Endothelial cell of umbilical vein (primary cell): ENCODE measurements at regions not wholly inside any gene's neighbourhood (a gene's known extent, or its start where the extent isn't known, plus 50 kb on each side); places are given as distances from the start of the nearest gene placed in this dataset.

ENCODE experiments used
- BruUV-seq: library from RNA; stranded (reverse); fragments of 400-500 nt; replicated peaks from 2 replicates; lab custom pipeline; 2021; lab: Mats Ljungman, UMichigan
- CTCF ChIA-PET: fragments of 300-600, 350-600 bp; sonication (Branson Sonifier 250); formaldehyde crosslinking; loops from one replicate; lab custom pipeline; 2021; ENCODE audit warnings: antibody characterized with exemption, inconsistent platforms; lab: Charles Lee
- POLR2A ChIA-PET: fragments of 300-600, 350-600 bp; sonication (Branson Sonifier 250); formaldehyde crosslinking; loops from one replicate; lab custom pipeline; 2021; ENCODE audit warnings: antibody characterized with exemption, inconsistent platforms; lab: Charles Lee
- DNase-seq: peaks from one replicate; pipeline ENCODE4 v3.0.0-alpha.2; 2011; ENCODE audit warnings: low read depth, low spot score
- FAIRE-seq: peaks from 2 replicates; lab custom pipeline; 2011; peaks lifted over from hg19 to GRCh38; lab: Jason Lieb, UNC
- H2AFZ ChIP-seq: 2 replicates; pipeline ENCODE4 v1.6.0; 2012; ENCODE audit warnings: low read depth, low read length, control low read depth, inconsistent platforms
- H3K27ac ChIP-seq: 2 replicates; pipeline ENCODE4 v1.5.1; 2011; ENCODE audit warnings: low read depth, mild to moderate bottlenecking, control low read depth, low read length, moderate library complexity; ENCODE audit not compliant: insufficient read depth
- H3K27me3 ChIP-seq, 2 experiments: 2 replicates each; pipeline versions ENCODE4 v1.6.0 to v1.6.1; 2011; ENCODE audit warnings: low read length in 2 of 2, mixed read lengths in 1 of 2; ENCODE audit not compliant: control insufficient read depth in 2 of 2, insufficient read depth in 2 of 2
- H3K36me3 ChIP-seq, 2 experiments: 2 replicates in 1 of 2; 3 replicates in 1 of 2; pipeline ENCODE4 v1.5.1; 2011; ENCODE audit warnings: low read length in 2 of 2, mild to moderate bottlenecking in 1 of 2, moderate library complexity in 1 of 2; ENCODE audit not compliant: control insufficient read depth in 2 of 2, insufficient read depth in 2 of 2; ENCODE audit errors: extremely low read depth in 1 of 2
- H3K4me1 ChIP-seq: 3 replicates; pipeline ENCODE4 v1.5.1; 2011; ENCODE audit warnings: mild to moderate bottlenecking, low read length; ENCODE audit not compliant: control insufficient read depth, insufficient read depth; ENCODE audit errors: extremely low read depth
- H3K4me2 ChIP-seq: 2 replicates; pipeline ENCODE4 v1.6.1; 2011; ENCODE audit warnings: low read length, control low read depth, mixed read lengths; ENCODE audit not compliant: insufficient read depth
- H3K4me3 ChIP-seq, 3 experiments: fragments of 200-600 bp in 1 of 3; sonication (generic), shearing (Covaris generic) in 1 of 3; replicated peaks in 1 of 3; 2 replicates each; pipeline ENCODE4 v1.5.1; 2011 to 2016; ENCODE audit warnings: control low read depth in 3 of 3, low read length in 3 of 3, mild to moderate bottlenecking in 2 of 3, inconsistent platforms in 1 of 3, low read depth in 1 of 3, moderate library complexity in 1 of 3; ENCODE audit not compliant: insufficient read depth in 1 of 3
- H3K79me2 ChIP-seq: 2 replicates; pipeline ENCODE4 v1.6.0; 2012; ENCODE audit warnings: low read length, inconsistent platforms; ENCODE audit not compliant: control insufficient read depth, insufficient read depth
- H3K9ac ChIP-seq: replicated peaks from 2 replicates; pipeline ENCODE3; 2011; ENCODE audit warnings: low read length, control low read depth; ENCODE audit not compliant: insufficient read depth; ENCODE audit errors: extremely low read depth
- H3K9me1 ChIP-seq: replicated peaks from 3 replicates; pipeline ENCODE4 v1.6.0; 2011; ENCODE audit warnings: mild to moderate bottlenecking, low read length; ENCODE audit not compliant: control insufficient read depth, insufficient read depth; ENCODE audit errors: extremely low read depth
- H3K9me3 ChIP-seq: replicated peaks from 2 replicates; pipeline ENCODE4 v1.5.1; 2012; ENCODE audit warnings: low read length, inconsistent platforms; ENCODE audit not compliant: control insufficient read depth, insufficient read depth
- H4K20me1 ChIP-seq: replicated peaks from 2 replicates; pipeline ENCODE3; 2011; ENCODE audit warnings: mild to moderate bottlenecking, low read length; ENCODE audit not compliant: control insufficient read depth, insufficient read depth; ENCODE audit errors: extremely low read depth
- CTCF ChIP-seq, 2 donors: IDR thresholded peaks; 1 replicate in 1 of 2; 2 replicates in 1 of 2; pipeline ENCODE4 v1.5.1; 2011; ENCODE audit warnings: low read length in 2 of 2, mild to moderate bottlenecking in 2 of 2, moderate library complexity in 2 of 2, control low read depth in 1 of 2, inconsistent platforms in 1 of 2, low read depth in 1 of 2; ENCODE audit not compliant: insufficient read depth in 1 of 2; ENCODE audit errors: extremely low read depth in 1 of 2
- EZH2 ChIP-seq: IDR thresholded peaks from 2 replicates; pipeline ENCODE4 v1.6.1; 2012; ENCODE audit warnings: borderline replicate concordance, low read depth, mild to moderate bottlenecking, moderate library complexity, low read length, inconsistent platforms; ENCODE audit not compliant: severe bottlenecking
- FOS ChIP-seq: IDR thresholded peaks from 2 replicates; pipeline ENCODE4 v1.6.1; 2011; ENCODE audit warnings: mild to moderate bottlenecking, low read length, moderate library complexity, borderline replicate concordance; ENCODE audit not compliant: insufficient read depth
- GATA2 ChIP-seq: IDR thresholded peaks from 2 replicates; pipeline ENCODE4 v1.7.0; 2011; ENCODE audit warnings: low read depth, mild to moderate bottlenecking, moderate library complexity, mixed read lengths, low read length; ENCODE audit not compliant: insufficient read length, insufficient read depth
- JUN ChIP-seq: IDR thresholded peaks from 2 replicates; pipeline ENCODE4 v1.6.1; 2011; ENCODE audit warnings: borderline replicate concordance, low read depth; ENCODE audit not compliant: insufficient read length, insufficient read depth
- MAX ChIP-seq: IDR thresholded peaks from 2 replicates; pipeline ENCODE4 v1.6.1; 2011; ENCODE audit not compliant: insufficient read depth, insufficient read length
- MYC ChIP-seq: IDR thresholded peaks from one replicate; pipeline ENCODE4 v1.6.1; 2011; ENCODE audit warnings: mild to moderate bottlenecking, low read depth, low read length
- POLR2A ChIP-seq: IDR thresholded peaks from 2 replicates; pipeline ENCODE4 v1.6.1; 2012; ENCODE audit warnings: low read depth, mild to moderate bottlenecking, control low read depth, low read length
- POLR2AphosphoS5 ChIP-seq: IDR thresholded peaks from 2 replicates; pipeline ENCODE4 v1.6.1; 2012; ENCODE audit warnings: low read depth, mild to moderate bottlenecking, control low read depth, low read length, moderate library complexity; ENCODE audit not compliant: insufficient read depth
- dilution Hi-C: fragments of 300-500 bp; cut with MboI; formaldehyde crosslinking; loops from one replicate; pipeline ENCODE4 v1.15.0; 2019; ENCODE audit warnings: low sequenced_read_pairs; ENCODE audit not compliant: extremely low pct_ligation_motif_present
- intact Hi-C: fragments of 100-400 bp; cut with micrococcal nuclease; formaldehyde crosslinking; loops from one replicate; pipeline ENCODE4 v1.10.0; 2022

GRCh38 chr20:19074356-19074755, 138.1 kb upstream of the SLC24A3 start:
- no peaks in the 10 kb centered on the region for H4K20me1 ChIP-seq
- H3K9me1 ChIP-seq: no peaks in the 10 kb centered on the region
- POLR2A ChIA-PET: no interaction called here
- no peak overlapping the region for H2AFZ ChIP-seq
- CTCF ChIA-PET: no interaction called here
- intact Hi-C loops (no loop called here), dilution Hi-C loops (no loop called here)
- H3K36me3 ChIP-seq: no peaks in the 10 kb centered on the region
- H3K4me1 ChIP-seq: no peaks in the 10 kb centered on the region
- no peak overlapping the region for H3K9ac ChIP-seq
- FAIRE-seq (no peak), DNase-seq (no peak)
- BruUV-seq: no TSS peak
- H3K4me3 ChIP-seq: no peak overlapping the region
- TF ChIP-seq POLR2A: no peak
- no peak for TF ChIP-seq POLR2AphosphoS5
- no peak for TF ChIP-seq JUN
- TF ChIP-seq FOS: no peak
- TF ChIP-seq MAX: no peak
- TF ChIP-seq MYC: no peak
- no peak for TF ChIP-seq EZH2
- no peak for TF ChIP-seq CTCF (IDR thresholded peaks at IDR 0.05; ENCODE audit: extremely low read depth in 1 of 2, insufficient read depth in 1 of 2, low read depth in 1 of 2, low read length in 2 of 2)
- TF ChIP-seq GATA2: no peak
- H3K27me3 ChIP-seq: no peaks in the 10 kb centered on the region
- no peak overlapping the region for H3K4me2 ChIP-seq
- H3K9me3 ChIP-seq: no peaks in the 10 kb centered on the region
- H3K27ac ChIP-seq: no peak overlapping the region
- no peaks in the 10 kb centered on the region for H3K79me2 ChIP-seq
